NCI-H1048 (cell line): ENCODE measurements at regions not wholly inside any gene's neighbourhood (a gene's known extent, or its start where the extent isn't known, plus 50 kb on each side); places are given as distances from the start of the nearest gene placed in this dataset.
"Not testable (repeated sequence)": the region's sequence is repeated elsewhere in the genome, so short reads cannot be mapped to it uniquely, and the experiment has no call there.

ENCODE experiments used
- DNase-seq: peaks from one replicate; lab custom pipeline; 2025; lab: John Stamatoyannopoulos, UW

GRCh38 chr1:178607718-178608408 lies 95.0 kb downstream of the TEX35 start:
- no peak for DNase-seq

GRCh38 chr1:178609015-178609414 lies 96.1 kb downstream of the TEX35 start:
- no peak for DNase-seq

DNA sequence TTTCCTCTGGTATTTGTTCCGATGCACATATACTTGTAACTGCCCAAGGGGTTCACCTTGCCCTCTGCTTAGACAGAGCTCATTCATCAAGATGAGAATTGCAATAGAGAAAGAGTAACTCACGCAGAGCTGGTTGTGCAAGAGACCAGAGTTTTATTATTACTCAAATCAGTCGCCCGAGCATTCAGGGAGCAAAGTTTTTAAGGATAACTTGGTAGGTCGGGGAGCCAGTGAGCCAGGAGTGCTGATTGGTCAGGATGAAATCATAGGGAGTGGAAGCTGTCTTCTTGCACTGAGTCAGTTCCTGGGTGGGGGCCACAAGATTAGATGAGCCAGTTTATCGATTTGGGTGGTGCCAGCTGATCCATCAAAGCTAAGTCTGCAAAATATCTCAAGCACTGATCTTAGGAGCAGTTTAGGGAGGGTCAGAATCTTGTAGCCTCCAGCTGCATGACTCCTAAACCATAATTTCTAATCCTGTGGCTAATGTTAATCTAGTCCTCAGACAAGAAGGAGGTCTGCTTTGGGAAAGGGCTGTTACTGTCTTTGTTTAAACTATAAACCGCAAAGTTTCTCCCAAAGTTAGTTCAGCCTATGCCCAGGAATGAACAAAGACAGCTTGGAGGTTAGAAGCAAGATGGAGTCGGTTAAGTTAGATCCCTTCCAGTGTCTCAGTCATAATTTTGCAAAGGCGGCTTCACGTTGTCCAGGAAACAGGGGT lies 97.9 kb downstream of the TEX35 start:
- DNase-seq, result not testable (repeated sequence)

DNA sequence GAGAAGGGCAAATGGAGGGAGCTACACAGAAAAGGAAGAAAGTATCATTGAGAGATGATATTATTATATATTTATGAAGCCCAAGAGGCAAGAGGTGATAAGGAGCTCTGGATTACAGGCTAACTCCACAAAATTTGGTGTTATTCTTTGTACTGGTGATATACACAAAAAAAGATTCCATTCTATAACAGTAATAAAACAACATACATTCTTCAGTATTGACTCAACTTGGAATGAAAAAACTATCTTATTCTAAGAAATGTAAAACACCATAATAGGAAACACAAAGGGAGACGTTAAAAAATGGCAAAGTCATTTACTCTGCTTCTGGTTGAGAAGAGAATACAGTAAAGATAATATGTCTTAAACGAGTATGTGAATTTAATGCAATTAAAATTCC lies 99.4 kb downstream of the TEX35 start:
- no peak for DNase-seq

DNA sequence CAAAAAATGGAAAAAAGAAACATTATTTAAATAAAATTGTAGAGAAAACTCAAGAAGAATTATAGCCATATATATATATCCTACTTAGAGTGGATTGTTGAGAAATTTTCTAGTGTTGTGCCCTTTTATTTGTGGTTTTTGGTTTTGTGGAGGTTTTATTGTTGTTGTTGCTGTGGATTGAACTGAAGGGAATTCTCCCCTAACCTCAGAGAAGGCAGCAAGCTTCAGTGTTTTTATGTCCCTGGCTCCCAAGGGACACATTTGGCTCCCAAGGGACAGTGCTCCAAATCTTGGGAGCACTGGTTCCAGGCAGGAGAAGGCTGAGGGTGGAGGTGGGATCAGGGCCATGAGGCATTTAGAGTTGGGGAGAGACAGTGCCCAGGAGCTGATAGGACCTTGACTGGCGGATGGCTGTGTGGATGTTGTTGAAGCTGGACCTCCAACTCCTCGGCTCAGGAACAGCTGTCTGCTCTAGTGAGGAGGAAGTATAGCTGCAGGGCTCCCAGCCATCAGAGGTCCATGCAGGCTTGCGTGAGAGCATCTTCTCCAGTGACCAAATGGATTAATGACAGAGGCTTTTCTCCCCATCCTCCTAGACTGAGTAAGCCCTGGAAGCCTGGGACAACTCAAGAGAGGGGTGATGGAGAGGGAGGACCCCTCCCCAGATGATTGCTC lies 100.5 kb downstream of the TEX35 start:
- no peak for DNase-seq

GRCh38 chr1:178614286-178614685 lies 101.4 kb downstream of the TEX35 start:
- DNase-seq, result no peak

DNA sequence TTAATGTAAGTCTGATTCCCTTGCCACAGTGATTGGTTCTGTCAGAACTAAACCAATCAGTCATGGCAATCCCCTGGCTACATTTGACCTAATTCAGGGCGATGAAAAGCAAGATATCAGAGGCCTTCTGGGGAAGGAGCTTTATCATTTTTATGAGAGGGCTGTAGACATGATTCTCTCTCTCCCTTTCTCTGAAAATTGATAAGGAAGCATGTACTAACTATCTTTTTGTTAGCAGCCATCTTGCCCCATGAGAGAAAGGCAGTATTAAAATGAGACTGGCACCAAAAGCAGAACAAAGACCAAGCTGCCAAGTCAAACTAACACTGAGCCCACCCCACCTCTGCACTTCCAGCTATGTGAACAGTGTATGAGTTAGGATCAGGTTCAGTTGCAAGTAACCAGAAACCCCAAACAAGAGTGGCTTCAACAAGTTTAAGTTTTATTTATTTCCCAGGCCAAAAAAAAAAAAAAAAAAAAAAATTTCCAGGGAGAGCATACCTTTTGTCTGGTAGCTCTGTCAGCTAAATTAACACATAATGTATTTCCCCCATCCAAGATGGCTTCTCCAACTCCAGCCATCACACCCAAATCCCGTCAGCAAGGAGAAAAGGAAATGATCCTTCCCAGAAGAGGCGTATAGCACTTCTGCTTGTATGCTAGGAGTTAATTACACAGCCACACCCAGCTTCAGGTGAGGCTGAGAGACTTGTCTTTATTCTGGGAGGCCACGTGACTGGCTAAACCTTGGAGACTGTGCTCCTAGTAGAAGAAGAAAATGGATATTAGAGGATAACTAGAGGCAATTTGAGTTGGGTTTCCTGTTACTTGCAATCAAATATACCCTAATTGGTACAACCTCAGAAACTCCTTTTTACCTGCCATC lies 105.8 kb upstream of the RALGPS2 start:
- DNase-seq, result no peak

DNA sequence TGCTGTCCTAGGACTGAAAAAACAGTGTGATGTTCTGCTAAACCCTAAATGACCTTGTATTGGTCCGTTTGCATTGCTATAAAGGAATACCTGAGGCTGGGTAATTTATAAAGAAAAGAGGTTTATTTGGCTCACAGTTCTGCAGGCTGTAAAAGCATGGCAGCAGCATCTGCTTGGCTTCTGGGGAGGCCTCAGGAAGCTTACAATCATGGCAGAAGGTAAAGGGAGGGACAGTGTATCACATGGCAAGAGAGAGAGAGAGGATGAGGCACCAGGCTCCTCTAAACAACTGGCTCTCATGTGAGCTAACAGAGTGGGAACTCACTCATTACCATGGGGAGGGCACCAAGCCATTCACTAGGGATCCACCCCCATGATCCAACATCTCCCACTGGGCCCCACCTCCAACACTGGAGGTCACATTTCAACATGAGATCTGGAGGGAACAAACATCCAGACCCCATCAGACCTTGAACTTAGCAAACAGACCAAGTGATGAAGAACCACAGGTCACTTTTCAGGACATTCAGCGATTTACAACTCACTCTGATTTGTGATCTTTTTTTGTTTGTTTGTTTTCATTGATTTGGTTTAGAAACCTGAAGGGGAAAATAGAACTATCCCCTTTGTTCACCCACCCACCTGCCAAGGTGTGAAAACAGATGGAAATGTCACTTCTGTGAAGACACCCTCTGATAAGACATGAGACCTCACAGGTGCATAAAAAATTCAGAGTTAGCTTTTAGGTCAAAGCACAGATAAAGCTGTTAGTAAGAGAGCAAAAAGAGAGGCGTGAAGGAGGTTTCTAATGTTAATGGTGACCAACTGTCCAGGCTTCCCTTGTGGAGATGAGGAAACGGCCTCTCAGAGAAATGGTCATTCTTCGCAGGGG lies 104.2 kb upstream of the RALGPS2 start:
- no peak for DNase-seq

DNA sequence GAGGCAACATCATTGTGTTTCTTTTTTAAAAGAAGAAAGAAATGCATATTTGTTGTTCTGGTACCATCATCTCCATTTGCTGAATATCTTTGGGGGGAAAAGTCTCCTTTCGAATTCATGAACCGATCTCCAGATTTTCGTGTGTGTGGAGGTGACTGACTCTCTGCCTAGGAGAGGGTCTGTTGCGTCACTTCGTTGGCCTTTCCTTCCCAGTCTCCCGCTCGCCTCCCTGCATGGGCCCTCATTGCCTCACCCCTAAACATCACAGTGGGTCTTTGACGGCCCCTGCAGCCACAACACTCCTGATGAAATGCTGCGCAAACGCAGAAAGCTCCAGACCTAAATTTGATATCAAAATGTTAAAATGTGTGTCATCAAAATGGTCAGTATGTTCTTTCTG lies 103.2 kb upstream of the RALGPS2 start:
- no peak for DNase-seq

- no peak for DNase-seq
These were observed 99.3 kb upstream of the RALGPS2 start for GRCh38 chr1:178625695-178626094.

DNA sequence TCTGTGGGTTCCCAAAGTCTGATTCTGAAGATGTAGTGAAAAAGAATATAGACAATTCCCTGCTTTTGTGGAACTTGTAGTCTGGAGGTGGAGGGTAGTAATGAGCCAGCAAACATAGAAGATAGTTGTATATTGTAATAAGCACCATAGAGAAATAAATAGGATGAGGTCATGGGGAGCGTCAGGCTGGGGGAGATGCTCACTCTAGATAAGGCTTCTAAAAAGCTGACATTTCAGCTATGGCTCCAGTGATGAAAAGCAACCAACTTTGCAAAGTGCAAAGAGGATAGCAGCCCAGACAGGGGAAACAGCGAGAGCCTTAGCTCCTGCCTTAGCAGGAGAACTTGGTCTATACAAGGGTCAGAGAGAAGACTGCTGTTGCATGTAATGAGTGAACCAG lies 98.0 kb upstream of the RALGPS2 start:
- no peak for DNase-seq

DNA sequence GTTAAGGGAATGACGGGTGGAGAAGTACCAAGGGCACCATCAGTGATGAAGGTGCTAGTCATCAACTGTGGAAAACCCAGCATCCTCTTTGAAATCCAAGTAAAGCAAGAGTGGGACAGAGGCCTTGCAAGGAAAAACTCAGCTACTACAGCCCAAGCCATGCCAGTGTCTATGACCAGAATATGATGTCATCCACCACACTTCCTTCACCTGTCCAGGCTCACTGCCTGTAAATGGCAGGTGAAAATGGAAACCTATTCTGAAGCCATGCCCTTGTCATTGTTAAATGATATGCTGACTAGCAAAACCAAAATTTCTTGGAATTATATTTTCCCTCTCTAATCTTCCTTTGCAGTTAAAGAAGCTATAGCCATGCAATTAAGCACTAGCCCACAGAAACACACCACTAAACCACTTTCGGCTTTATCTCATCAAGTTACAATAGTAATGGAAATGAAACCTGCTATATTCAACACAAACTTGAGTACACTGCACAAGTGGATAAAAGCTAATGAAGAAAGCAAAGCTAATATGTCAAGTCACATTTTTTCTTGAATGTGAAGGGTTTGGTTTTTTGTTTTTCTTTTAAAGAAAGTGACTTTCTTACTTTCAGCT lies 96.3 kb upstream of the RALGPS2 start:
- no peak for DNase-seq

DNA sequence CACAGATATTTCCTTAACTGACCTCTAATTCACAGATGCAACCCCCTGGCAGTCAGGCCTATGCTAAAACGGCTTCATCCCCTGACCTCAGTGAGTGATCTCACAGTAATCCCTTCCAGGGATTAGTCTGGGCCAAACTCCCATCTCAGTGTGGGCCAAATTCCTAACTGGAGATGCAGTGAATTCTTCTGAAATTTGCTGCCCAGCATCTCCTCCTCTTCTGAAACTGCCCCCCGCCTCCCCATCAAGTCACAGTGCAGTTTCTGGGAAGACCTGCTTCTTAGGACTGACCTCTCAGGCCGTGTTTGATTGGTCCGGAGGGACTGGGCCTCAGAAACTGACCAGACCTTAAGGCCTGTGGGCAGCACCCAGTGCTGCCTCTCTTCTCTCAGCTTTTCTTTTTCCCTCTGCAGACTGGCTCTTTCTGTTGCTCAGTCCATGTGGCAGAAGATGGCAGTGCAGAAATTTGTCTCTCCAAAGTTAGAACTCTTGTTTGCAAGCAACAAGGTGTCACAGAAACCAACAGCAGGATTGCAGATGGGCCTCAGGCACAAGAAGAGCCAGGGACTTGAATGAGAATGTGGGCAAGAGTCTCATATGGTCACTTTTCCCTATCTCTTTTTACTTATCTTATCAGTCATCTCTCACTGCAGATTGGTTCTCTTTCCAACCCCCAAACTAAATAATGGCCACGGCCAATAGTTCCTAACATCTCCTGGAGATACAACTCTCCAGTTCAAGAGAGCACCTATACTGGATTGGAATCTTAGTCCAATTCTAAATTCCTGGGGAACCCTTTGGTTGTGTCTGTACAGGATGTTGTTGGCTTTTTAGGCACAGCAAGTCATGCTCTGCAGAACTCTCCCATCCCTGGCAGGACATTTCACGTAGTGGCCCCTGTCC lies 95.5 kb upstream of the RALGPS2 start:
- no peak for DNase-seq

GRCh38 chr1:178630417-178630816 lies 94.6 kb upstream of the RALGPS2 start:
- DNase-seq, result no peak

- no peak for DNase-seq
These were observed 92.4 kb upstream of the RALGPS2 start for GRCh38 chr1:178632653-178633052.

DNA sequence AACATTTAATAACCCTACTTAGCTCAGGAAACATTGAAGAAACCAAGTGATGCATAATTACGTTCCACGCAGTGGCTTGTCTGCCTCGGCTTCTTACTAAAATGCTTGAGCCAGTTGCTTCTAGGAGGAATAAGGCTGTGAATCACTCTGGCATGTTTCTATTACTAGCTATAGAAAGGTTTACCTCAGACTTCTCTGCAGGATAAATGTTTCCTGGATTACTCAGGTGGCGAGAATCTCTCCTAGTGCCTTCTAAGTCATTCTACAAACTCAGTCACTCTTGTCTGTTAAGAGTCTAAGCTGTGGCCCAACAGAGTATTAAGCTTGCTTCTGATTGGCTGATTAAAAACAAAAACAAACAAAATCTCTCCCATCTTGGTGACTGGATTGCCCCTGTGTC lies 92.0 kb upstream of the RALGPS2 start:
- no peak for DNase-seq

DNA sequence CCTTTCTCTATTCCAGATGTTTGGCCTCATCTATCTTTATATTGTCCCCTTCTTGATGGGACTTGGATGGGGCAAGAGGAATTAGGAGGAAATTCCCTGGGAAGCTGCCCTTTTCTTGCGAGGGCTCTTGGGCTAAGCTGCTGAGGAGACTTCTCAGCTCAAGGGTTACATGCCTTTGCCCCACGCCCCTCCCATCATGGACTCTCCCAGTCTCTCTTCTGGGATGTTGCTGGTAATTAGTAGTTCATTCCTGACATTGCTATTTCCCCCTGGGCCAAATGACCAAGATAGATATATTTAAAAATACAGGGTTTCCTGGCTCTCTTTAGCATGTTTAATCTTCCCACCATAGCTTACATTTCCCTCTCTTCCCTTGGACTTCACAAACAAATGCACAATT lies 90.6 kb upstream of the RALGPS2 start:
- no peak for DNase-seq

DNA sequence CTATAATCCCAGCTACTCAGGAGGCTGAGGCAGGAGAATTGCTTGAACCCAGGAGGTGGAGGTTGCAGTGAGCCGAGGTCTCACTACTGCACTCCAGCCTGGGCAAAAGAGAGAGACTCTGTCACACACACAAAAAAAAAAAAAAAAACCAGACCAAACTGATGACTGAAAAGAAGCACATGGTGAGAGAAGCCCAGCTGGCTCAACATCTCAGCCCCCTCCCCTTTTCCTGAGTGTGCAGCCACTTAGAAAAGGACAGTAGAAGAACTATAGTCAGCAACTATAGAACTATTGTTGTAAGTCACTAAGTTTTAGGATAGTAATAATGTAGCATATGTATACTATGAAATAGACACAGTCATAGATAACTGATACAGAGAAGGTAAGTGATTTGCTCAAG lies 87.2 kb upstream of the RALGPS2 start:
- DNase-seq, result no peak

DNA sequence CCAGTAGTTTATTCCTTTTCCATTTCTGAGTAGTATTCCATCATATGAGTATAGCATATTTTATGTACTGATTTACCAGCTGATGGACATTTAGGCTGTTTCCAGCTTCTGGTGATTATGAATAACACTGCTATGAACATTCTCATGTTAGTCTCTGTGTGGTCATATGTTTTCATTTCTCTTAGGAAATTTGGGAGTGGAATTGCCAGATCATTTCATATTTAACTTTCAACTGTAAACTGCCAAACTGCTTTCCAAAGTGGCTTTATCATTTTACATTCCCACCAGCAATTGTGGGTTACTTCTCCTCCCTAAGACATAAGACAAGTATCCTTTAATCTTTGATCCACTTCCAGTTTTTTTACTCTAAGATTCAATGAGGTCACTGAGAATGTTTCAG lies 85.7 kb upstream of the RALGPS2 start:
- no peak for DNase-seq

GRCh38 chr1:178642282-178642681 lies 82.8 kb upstream of the RALGPS2 start:
- DNase-seq, result no peak
